ENCODE measurements at regions not wholly inside any gene's neighbourhood (a gene's known extent, or its start where the extent isn't known, plus 50 kb on each side); places are given as distances from the start of the nearest gene placed in this dataset.

DNA sequence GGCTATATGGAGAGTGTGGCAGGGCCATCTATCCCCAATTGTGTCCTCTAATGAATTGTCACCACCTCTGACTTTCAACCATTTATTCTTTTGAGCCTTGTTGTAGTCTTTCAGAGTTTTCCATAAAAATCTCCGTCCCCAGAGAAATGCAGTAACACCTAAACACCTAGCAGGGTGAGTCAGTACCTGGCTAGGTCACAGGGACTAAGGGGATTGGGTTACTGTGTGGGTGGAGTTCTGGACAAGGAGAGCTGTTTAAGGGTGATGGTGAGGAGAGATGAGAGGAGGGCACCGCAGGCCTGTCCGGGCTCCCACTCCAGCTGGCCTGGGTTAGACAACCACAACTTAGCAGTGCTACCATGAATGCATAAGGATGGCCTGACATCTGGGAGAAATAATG is 186.2 kb upstream of the LYZL1 start:
- no peak for TF ChIP-seq CTCF (IDR thresholded peaks at IDR 0.05)
- no peak for TF ChIP-seq POLR2A (IDR thresholded peaks at IDR 0.05)

Measured in esophagus squamous epithelium (tissue), 4 donors.